ENCODE measurements at regions not wholly inside any gene's neighbourhood (a gene's known extent, or its start where the extent isn't known, plus 50 kb on each side); places are given as distances from the start of the nearest gene placed in this dataset.
"Not testable (repeated sequence)": the region's sequence is repeated elsewhere in the genome, so short reads cannot be mapped to it uniquely, and the experiment has no call there.

GRCh38 chr7:93048136-93048930 is 69.4 kb downstream of the SAMD9 start:
- no peak for DNase-seq (ENCODE audit: low spot score)

- no peak for DNase-seq (ENCODE audit: low spot score)
Measured at GRCh38 chr7:93047514-93048099, 70.2 kb downstream of the SAMD9 start.

- no peak for DNase-seq (ENCODE audit: low spot score)
Measured at GRCh38 chr7:93046641-93047040, 71.1 kb downstream of the SAMD9 start.

GRCh38 chr7:93044147-93044810 is 73.5 kb downstream of the SAMD9 start:
- no peak for DNase-seq (ENCODE audit: low spot score)

GRCh38 chr7:93043385-93043985 is 74.3 kb downstream of the SAMD9 start:
- no peak for DNase-seq (ENCODE audit: low spot score)

- no peak for DNase-seq (ENCODE audit: low spot score)
Measured at GRCh38 chr7:93040355-93040754, 77.4 kb downstream of the SAMD9 start.

- DNase-seq (ENCODE audit: low spot score), result no peak
Measured at GRCh38 chr7:93039786-93040185, 78.0 kb downstream of the SAMD9 start.

- DNase-seq (ENCODE audit: low spot score), result no peak
Measured at GRCh38 chr7:93039282-93039681, 78.5 kb downstream of the SAMD9 start.

GRCh38 chr7:93036807-93037206 is 81.0 kb downstream of the SAMD9 start:
- DNase-seq (ENCODE audit: low spot score), result no peak

GRCh38 chr7:93036149-93036640 is 81.6 kb downstream of the SAMD9 start:
- no peak for DNase-seq (ENCODE audit: low spot score)

GRCh38 chr7:93031795-93032194 is 86.0 kb downstream of the SAMD9 start:
- no peak for DNase-seq (ENCODE audit: low spot score)

- no peak for DNase-seq (ENCODE audit: low spot score)
Measured at GRCh38 chr7:93030605-93031225, 87.1 kb downstream of the SAMD9 start.

- no peak for DNase-seq (ENCODE audit: low spot score)
Measured at GRCh38 chr7:93029056-93029455, 88.7 kb downstream of the SAMD9 start.

- no peak for DNase-seq (ENCODE audit: low spot score)
Measured at GRCh38 chr7:93028610-93029009, 89.2 kb downstream of the SAMD9 start.

- DNase-seq (ENCODE audit: low spot score), result no peak
Measured at GRCh38 chr7:93027044-93027443, 90.7 kb downstream of the SAMD9 start.

GRCh38 chr7:93026425-93026824 is 91.4 kb downstream of the SAMD9 start:
- no peak for DNase-seq (ENCODE audit: low spot score)

GRCh38 chr7:93025389-93025788 is 92.4 kb downstream of the SAMD9 start:
- no peak for DNase-seq (ENCODE audit: low spot score)

GRCh38 chr7:93022931-93023478 is 94.8 kb downstream of the SAMD9 start:
- DNase-seq (ENCODE audit: low spot score), result not testable (repeated sequence)

- no peak for DNase-seq (ENCODE audit: low spot score)
Measured at GRCh38 chr7:93021748-93022147, 96.0 kb downstream of the SAMD9 start.

- no peak for DNase-seq (ENCODE audit: low spot score)
Measured at GRCh38 chr7:93018716-93019115, 99.1 kb downstream of the SAMD9 start.

GRCh38 chr7:93016681-93017381 is 100.9 kb downstream of the SAMD9 start:
- no peak for DNase-seq (ENCODE audit: low spot score)

Data from globus pallidus (tissue), 1 donor.